ENCODE measurements at regions not wholly inside any gene's neighbourhood (a gene's known extent, or its start where the extent isn't known, plus 50 kb on each side); places are given as distances from the start of the nearest gene placed in this dataset.

DNA sequence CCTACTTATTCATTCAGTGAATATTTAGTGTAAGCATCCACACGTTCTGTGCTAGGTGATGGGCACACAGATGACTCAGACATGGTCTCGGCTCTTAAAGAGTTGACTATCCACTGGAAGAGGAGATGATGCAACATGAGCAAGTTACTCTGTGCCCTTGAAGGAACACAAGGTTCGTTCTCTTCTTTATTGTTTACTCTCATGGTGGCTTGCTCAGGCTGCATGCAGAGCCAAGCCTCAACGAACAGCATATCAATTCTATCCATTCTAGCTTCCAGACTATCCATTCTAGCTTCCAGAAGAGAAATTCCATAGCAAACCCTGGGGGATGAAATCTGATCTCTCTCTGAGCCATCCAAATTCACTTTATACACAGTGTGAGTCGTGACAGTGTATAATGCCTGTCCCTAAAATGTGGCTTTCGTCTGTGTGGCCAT is 68.1 kb upstream of the CTAGE1 start:
- in situ Hi-C loops (cut with HindIII; ENCODE audit: low pct_unique_long_range_greater_than_20kb, low sequenced_read_pairs) = no loop called here
- no peak for TF ChIP-seq JUND (IDR thresholded peaks at IDR 0.05; ENCODE audit: low read depth)
- peak in 1 of 2 experiments; percentile 48 for DNase-seq (ENCODE audit: low read depth in 1 of 2, low spot score in 1 of 2)

DNA sequence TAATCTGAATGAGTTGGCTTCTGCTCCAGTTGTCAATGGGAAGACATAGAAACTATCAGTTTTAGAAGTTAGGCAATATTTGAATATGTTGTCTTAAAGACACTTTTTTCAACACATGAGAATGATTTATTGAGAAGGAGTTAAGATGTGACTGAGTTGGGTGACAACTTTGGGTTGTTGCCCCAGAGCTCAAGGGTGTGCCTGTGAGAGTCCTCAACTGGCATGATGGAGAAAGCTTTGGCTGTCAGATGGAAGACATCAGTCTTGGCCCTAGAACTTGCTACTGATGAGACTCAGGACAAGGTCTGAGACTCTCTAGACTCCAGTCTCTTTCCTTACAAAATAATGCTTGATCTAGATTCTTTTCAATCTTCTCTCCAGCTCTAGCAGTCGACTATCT is 69.0 kb upstream of the CTAGE1 start:
- in situ Hi-C loops (cut with HindIII; ENCODE audit: low pct_unique_long_range_greater_than_20kb, low sequenced_read_pairs) = no loop called here
- TF ChIP-seq JUND (IDR thresholded peaks at IDR 0.05; ENCODE audit: low read depth) = no peak
- no peak for DNase-seq (ENCODE audit: low read depth in 1 of 2, low spot score in 1 of 2)

DNA sequence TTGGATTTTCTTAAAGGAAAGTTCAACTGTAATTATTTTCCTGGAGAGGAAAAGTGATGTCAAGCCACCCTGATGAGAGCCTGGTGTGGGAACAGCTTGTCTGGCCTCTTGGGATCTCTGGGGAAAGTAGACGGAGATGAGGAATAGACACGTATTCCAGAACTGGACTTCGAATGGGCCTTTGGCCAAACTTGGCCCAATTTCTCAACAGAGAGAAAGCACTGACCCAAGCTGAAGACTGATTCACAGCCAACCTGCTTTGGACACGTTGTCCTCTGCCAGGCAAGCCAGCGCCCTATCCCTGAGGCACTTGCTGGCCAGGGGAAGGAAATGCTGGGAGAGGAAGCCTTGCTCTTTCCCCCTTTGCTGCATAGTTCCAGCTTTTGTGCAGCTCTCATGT is 70.8 kb upstream of the CTAGE1 start:
- TF ChIP-seq JUND (IDR thresholded peaks at IDR 0.05; ENCODE audit: low read depth) = no peak
- DNase-seq (ENCODE audit: low read depth in 1 of 2, low spot score in 1 of 2) = no peak
- in situ Hi-C loops (cut with HindIII; ENCODE audit: low pct_unique_long_range_greater_than_20kb, low sequenced_read_pairs) = no loop called here

DNA sequence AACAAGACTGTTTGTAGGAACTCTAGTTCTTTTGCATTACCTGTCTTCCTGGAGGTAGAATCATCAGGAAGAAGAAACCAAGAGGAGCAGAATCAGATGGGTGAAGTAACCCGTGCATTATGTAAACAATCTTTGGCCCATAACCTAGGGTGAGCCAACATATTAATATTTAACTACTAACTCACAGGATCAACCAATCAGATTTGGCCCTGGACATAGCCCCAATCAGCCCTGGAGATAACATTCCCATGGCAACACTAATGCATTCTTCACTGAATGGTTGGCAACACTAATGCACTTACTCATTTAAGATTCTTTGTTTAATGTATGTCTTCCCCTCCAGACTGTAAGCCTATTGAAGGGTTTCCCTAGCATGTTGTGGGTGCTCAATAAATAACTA is 72.0 kb upstream of the CTAGE1 start:
- in situ Hi-C loops (cut with HindIII; ENCODE audit: low pct_unique_long_range_greater_than_20kb, low sequenced_read_pairs) = no loop called here
- TF ChIP-seq JUND (IDR thresholded peaks at IDR 0.05; ENCODE audit: low read depth) = no peak
- no peak for DNase-seq (ENCODE audit: low read depth in 1 of 2, low spot score in 1 of 2)

DNA sequence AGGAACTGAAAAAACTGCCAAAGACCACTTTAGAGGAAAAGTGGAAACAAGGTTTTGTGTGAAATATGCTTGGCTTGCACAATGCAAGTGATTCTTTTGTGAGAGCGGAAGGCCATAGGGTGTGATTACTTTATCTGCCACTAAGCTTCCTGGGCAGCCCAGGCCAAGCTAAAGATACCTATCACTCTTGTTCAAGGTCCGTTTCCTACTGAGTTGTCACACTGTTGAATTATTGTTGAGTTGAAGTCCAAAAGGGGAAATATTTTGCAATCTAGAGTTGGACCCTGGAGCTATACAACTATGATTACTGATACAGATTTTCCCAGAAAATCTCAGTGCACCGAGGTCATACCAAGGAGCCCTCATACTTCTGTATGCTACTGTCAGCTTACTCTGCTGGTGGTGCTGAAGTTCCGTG is 72.7 kb upstream of the CTAGE1 start:
- DNase-seq (ENCODE audit: low read depth in 1 of 2, low spot score in 1 of 2) = no peak
- in situ Hi-C loops (cut with HindIII; ENCODE audit: low pct_unique_long_range_greater_than_20kb, low sequenced_read_pairs) = no loop called here
- TF ChIP-seq JUND (IDR thresholded peaks at IDR 0.05; ENCODE audit: low read depth) = no peak

- in situ Hi-C loops (cut with HindIII; ENCODE audit: low pct_unique_long_range_greater_than_20kb, low sequenced_read_pairs) = no loop called here
- no peak for TF ChIP-seq JUND (IDR thresholded peaks at IDR 0.05; ENCODE audit: low read depth)
- no peak for DNase-seq (ENCODE audit: low read depth in 1 of 2, low spot score in 1 of 2)
These were observed 75.5 kb upstream of the CTAGE1 start for GRCh38 chr18:22493255-22493654.

GRCh38 chr18:22493940-22494339 is 76.2 kb upstream of the CTAGE1 start:
- TF ChIP-seq JUND (IDR thresholded peaks at IDR 0.05; ENCODE audit: low read depth) = no peak
- no peak for DNase-seq (ENCODE audit: low read depth in 1 of 2, low spot score in 1 of 2)
- in situ Hi-C loops (cut with HindIII; ENCODE audit: low pct_unique_long_range_greater_than_20kb, low sequenced_read_pairs) = no loop called here

DNA sequence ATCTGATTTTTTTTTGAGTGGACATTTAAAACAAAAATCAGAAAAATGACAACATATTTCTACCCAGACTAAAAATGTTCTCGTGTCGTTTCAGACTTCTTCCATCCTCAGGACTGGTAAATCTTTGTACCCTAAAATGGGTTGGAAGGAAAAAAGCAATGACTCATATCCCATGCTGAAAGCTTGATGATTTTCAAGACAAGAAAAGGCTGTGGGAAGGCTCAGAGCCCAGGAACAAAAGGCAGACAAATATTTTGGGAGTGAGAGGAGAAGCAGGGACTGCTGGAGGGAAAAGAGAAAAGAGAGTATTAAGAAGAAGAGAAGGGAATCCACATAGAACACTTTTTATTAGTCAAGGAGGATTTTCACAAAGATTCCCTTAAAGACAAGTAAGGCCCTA is 77.1 kb upstream of the CTAGE1 start:
- DNase-seq (ENCODE audit: low read depth in 1 of 2, low spot score in 1 of 2) = no peak
- in situ Hi-C loops (cut with HindIII; ENCODE audit: low pct_unique_long_range_greater_than_20kb, low sequenced_read_pairs) = no loop called here
- TF ChIP-seq JUND (IDR thresholded peaks at IDR 0.05; ENCODE audit: low read depth) = no peak

GRCh38 chr18:22499421-22499820 is 81.7 kb upstream of the CTAGE1 start:
- in situ Hi-C loops (cut with HindIII; ENCODE audit: low pct_unique_long_range_greater_than_20kb, low sequenced_read_pairs) = no loop called here
- DNase-seq (ENCODE audit: low read depth in 1 of 2, low spot score in 1 of 2) = no peak
- no peak for TF ChIP-seq JUND (IDR thresholded peaks at IDR 0.05; ENCODE audit: low read depth)

DNA sequence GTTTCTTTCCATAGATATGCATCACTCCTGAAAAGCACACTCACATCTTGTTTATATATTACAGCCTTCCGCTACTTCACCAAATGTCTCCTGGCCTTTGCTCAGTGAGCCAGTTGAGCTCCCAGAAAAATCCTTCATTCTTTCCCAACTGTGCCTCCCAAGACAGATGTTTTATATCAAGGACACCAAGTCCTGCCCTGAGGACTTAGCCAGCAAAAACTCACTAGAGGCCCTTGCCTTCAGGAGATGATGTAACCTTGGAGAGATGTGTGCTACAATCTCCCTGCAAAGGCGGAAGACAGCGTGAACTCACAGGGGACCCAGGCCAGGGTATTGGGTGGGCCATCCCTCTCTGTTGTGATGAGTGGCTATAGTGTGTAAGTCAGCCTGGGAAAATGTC is 86.1 kb upstream of the CTAGE1 start:
- no peak for DNase-seq (ENCODE audit: low read depth in 1 of 2, low spot score in 1 of 2)
- in situ Hi-C loops (cut with HindIII; ENCODE audit: low pct_unique_long_range_greater_than_20kb, low sequenced_read_pairs) = no loop called here
- TF ChIP-seq JUND (IDR thresholded peaks at IDR 0.05; ENCODE audit: low read depth) = no peak

DNA sequence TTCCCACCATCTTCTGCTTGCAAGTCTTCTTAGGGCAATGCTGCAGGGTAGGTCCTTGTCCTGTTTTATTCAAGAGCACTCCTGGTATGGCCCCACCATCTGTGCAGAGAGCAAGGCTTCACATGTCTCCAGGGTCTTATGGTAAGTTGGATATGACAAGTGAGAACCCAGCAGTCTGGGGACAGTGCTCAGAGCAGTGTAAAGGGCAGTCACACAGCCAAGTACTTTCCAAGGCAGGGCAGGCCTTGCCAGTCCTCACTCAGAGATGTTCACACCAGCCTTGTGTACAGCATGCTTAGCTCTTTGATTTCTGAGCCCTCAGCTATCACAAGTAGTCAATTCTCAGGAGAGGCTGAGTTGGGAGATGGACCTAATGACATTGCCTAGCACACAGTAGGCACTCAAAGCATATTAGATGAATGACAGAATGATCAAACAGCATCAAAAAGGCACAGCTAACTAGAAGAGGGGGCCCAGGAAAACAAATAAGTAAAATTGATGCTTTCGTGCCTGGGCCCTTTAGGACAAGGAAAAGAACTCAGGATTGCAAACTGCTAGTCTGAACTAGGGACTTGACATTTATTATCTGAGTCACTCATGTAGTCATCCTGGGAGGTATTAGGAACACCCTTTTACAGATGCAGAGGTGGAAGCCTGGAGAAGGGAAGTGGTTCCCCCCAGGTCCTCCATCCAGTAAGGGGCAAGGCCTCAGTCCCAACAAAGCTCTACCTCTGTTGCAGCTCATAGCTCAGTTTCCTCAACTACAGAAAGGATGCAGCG is 86.7 kb upstream of the CTAGE1 start:
- no peak for TF ChIP-seq JUND (IDR thresholded peaks at IDR 0.05; ENCODE audit: low read depth)
- in situ Hi-C loops (cut with HindIII; ENCODE audit: low pct_unique_long_range_greater_than_20kb, low sequenced_read_pairs) = no loop called here
- no peak for DNase-seq (ENCODE audit: low read depth in 1 of 2, low spot score in 1 of 2)

DNA sequence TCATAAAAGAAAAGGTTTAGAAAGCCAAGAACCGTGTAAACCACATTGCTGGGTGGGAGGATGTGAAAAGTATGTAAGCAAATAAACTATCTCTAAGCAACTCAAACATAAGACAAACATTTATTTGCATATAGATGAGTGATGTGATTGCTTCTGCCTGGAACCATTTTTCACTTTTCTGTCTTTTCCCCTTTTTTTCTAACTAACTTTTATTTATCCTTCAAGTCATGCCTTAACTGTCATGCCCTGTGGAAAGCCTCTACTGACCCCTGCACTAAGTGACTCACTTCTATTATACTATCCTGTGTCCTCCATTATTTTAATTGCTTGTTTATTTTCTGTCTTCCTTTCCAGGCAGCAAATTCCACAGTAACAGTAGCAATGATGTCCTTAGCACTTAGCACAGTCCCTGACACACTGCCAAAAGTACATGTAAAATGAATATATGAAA is 87.5 kb upstream of the CTAGE1 start:
- DNase-seq (ENCODE audit: low read depth in 1 of 2, low spot score in 1 of 2) = no peak
- in situ Hi-C loops (cut with HindIII; ENCODE audit: low pct_unique_long_range_greater_than_20kb, low sequenced_read_pairs) = no loop called here
- no peak for TF ChIP-seq JUND (IDR thresholded peaks at IDR 0.05; ENCODE audit: low read depth)

- no peak for TF ChIP-seq JUND (IDR thresholded peaks at IDR 0.05; ENCODE audit: low read depth)
- in situ Hi-C loops (cut with HindIII; ENCODE audit: low pct_unique_long_range_greater_than_20kb, low sequenced_read_pairs) = no loop called here
These were observed 89.3 kb upstream of the CTAGE1 start for GRCh38 chr18:22507055-22507454.

GRCh38 chr18:22509423-22509822 is 91.7 kb upstream of the CTAGE1 start:
- no peak for TF ChIP-seq JUND (IDR thresholded peaks at IDR 0.05; ENCODE audit: low read depth)
- DNase-seq (ENCODE audit: low read depth in 1 of 2, low spot score in 1 of 2) = no peak
- in situ Hi-C loops (cut with HindIII; ENCODE audit: low pct_unique_long_range_greater_than_20kb, low sequenced_read_pairs) = no loop called here

More at GRCh38 chr18:22507055-22507454, 89.3 kb upstream of the CTAGE1 start:
- no peak for DNase-seq (ENCODE audit: low read depth in 1 of 2, low spot score in 1 of 2)

Data from T47D (cell line).